IMR-90 (cell line): ENCODE measurements at regions not wholly inside any gene's neighbourhood (a gene's known extent, or its start where the extent isn't known, plus 50 kb on each side); places are given as distances from the start of the nearest gene placed in this dataset.

Experiments used
- ATAC-seq: fragments of 200-7000 bp; cut with Tn5 transposase; 2 replicates; pipeline ENCODE4 v1.9.1; 2020; ENCODE audit warnings: low read depth, mild to moderate bottlenecking, moderate library complexity
- BruUV-seq: library from RNA; stranded (reverse); fragments of 400-500 nt; replicated peaks from 2 replicates; lab custom pipeline; 2021; lab: Mats Ljungman, UMichigan
- CTCF ChIA-PET: fragments of 300-600 bp; formaldehyde crosslinking; extraction: SDS; loops from one replicate; lab custom pipeline; 2021; ENCODE audit warnings: antibody characterized with exemption; lab: Yijun Ruan, JAX
- POLR2A ChIA-PET: fragments of 300-600 bp; sonication (Branson Sonifier 250); formaldehyde crosslinking; loops from one replicate; lab custom pipeline; 2022; ENCODE audit warnings: antibody characterized with exemption; ENCODE audit not compliant: unreplicated experiment; lab: Charles Lee
- DNase-seq: peaks from one replicate; pipeline ENCODE4 v3.0.0; 2013
- H2AFZ ChIP-seq: replicated peaks from 2 replicates; pipeline ENCODE3; 2013; ENCODE audit warnings: low read length, mild to moderate bottlenecking; ENCODE audit not compliant: poor library complexity
- H2AK5ac ChIP-seq: 2 replicates; pipeline ENCODE4 v1.6.1; 2013; ENCODE audit warnings: low read depth, low read length, inconsistent platforms
- H2AK9ac ChIP-seq: replicated peaks from 2 replicates; pipeline ENCODE3; 2013; ENCODE audit warnings: mild to moderate bottlenecking, low read depth, low read length, moderate library complexity; ENCODE audit not compliant: poor library complexity
- H2BK120ac ChIP-seq: 2 replicates; pipeline ENCODE4 v1.6.1; 2013; ENCODE audit warnings: low read depth, low read length, inconsistent platforms
- H2BK15ac ChIP-seq: 3 replicates; pipeline ENCODE4 v1.6.1; 2013; ENCODE audit warnings: low read depth, low read length, inconsistent platforms
- H2BK20ac ChIP-seq: 2 replicates; pipeline ENCODE4 v1.6.1; 2013; ENCODE audit warnings: low read depth, mild to moderate bottlenecking, inconsistent platforms, low read length, moderate library complexity
- H2BK5ac ChIP-seq: 2 replicates; pipeline ENCODE4 v1.6.1; 2013; ENCODE audit warnings: mild to moderate bottlenecking, low read depth, low read length, inconsistent platforms; ENCODE audit not compliant: poor library complexity, severe bottlenecking
- H3K14ac ChIP-seq: replicated peaks from 2 replicates; pipeline ENCODE4 v1.6.1; 2013; ENCODE audit warnings: low read depth, low read length, inconsistent platforms
- H3K18ac ChIP-seq: 2 replicates; pipeline ENCODE4 v1.6.1; 2013; ENCODE audit warnings: low read depth, low read length, control low read depth
- H3K23ac ChIP-seq: 2 replicates; pipeline ENCODE4 v1.6.1; 2013; ENCODE audit warnings: low read depth, low read length, inconsistent platforms
- H3K27ac ChIP-seq: 2 replicates; pipeline ENCODE4 v1.5.1; 2013; ENCODE audit warnings: mild to moderate bottlenecking, control low read depth, low read length; ENCODE audit not compliant: insufficient read depth
- H3K27me3 ChIP-seq: 2 replicates; pipeline ENCODE4 v1.6.1; 2013; ENCODE audit warnings: low read length; ENCODE audit not compliant: control insufficient read depth, insufficient read depth
- H3K36me3 ChIP-seq: 2 replicates; pipeline ENCODE4 v1.6.1; 2013; ENCODE audit warnings: low read length, mixed read lengths; ENCODE audit not compliant: control insufficient read depth, insufficient read depth
- H3K4ac ChIP-seq: 2 replicates; pipeline ENCODE4 v1.6.1; 2013; ENCODE audit warnings: low read depth, low read length, inconsistent platforms
- H3K4me1 ChIP-seq: 2 replicates; pipeline ENCODE4 v1.6.1; 2013; ENCODE audit warnings: low read length, mixed read lengths; ENCODE audit not compliant: control insufficient read depth, insufficient read depth
- H3K4me2 ChIP-seq: 2 replicates; pipeline ENCODE4 v1.6.1; 2013; ENCODE audit warnings: low read depth, mild to moderate bottlenecking, control low read depth, low read length, moderate library complexity
- H3K4me3 ChIP-seq: 2 replicates; pipeline ENCODE4 v1.5.1; 2013; ENCODE audit warnings: low read depth, mild to moderate bottlenecking, control low read depth, low read length, moderate library complexity; ENCODE audit not compliant: insufficient read depth
- H3K56ac ChIP-seq: 2 replicates; pipeline ENCODE4 v1.6.1; 2013; ENCODE audit warnings: low read length, inconsistent platforms; ENCODE audit not compliant: insufficient read depth; ENCODE audit errors: extremely low read depth
- H3K79me1 ChIP-seq, 2 experiments: 2 replicates each; pipeline ENCODE4 v1.6.1; 2013; ENCODE audit warnings: low read length in 2 of 2, inconsistent platforms in 1 of 2, low read depth in 1 of 2
- H3K9ac ChIP-seq: 2 replicates; pipeline ENCODE4 v1.6.1; 2013; ENCODE audit warnings: low read depth, low read length, control low read depth
- H3K9me1 ChIP-seq: 2 replicates; pipeline ENCODE4 v1.6.1; 2013; ENCODE audit warnings: low read length, inconsistent platforms; ENCODE audit not compliant: insufficient read depth
- H3K9me3 ChIP-seq: 2 replicates; pipeline ENCODE4 v1.6.1; 2013; ENCODE audit warnings: low read length; ENCODE audit not compliant: control insufficient read depth, insufficient read depth
- H4K20me1 ChIP-seq: 2 replicates; pipeline ENCODE4 v1.6.1; 2013; ENCODE audit warnings: low read length, inconsistent platforms; ENCODE audit not compliant: insufficient read depth
- H4K5ac ChIP-seq: 2 replicates; pipeline ENCODE4 v1.6.1; 2013; ENCODE audit warnings: mild to moderate bottlenecking, low read depth, low read length, control low read depth
- H4K8ac ChIP-seq, 2 experiments: 2 replicates each; pipeline ENCODE4 v1.6.1; 2013; ENCODE audit warnings: low read depth in 2 of 2, low read length in 2 of 2, control low read depth in 1 of 2, inconsistent platforms in 1 of 2
- H4K91ac ChIP-seq: 2 replicates; pipeline ENCODE4 v1.6.1; 2013; ENCODE audit warnings: low read depth, low read length, inconsistent platforms; ENCODE audit not compliant: insufficient read depth
- BHLHE40 ChIP-seq: fragments of 150-350 bp; IDR thresholded peaks from 2 replicates; pipeline ENCODE4 v1.6.1; 2016; ENCODE audit warnings: mild to moderate bottlenecking, low read depth, low read length
- CEBPB ChIP-seq: IDR thresholded peaks from 2 replicates; pipeline ENCODE4 v1.6.1; 2012; ENCODE audit warnings: low read depth, low read length, improper control_type of control experiment
- CHD1 ChIP-seq: IDR thresholded peaks from 2 replicates; pipeline ENCODE4 v1.6.1; 2012; ENCODE audit warnings: low read depth, low read length, improper control_type of control experiment
- CTCF ChIP-seq: conservative IDR thresholded peaks from 2 replicates; pipeline ENCODE4 v1.5.1; 2012; ENCODE audit warnings: mild to moderate bottlenecking, low read depth, low read length, improper control_type of control experiment
- ELK1 ChIP-seq: fragments of 150-350 bp; IDR thresholded peaks from 2 replicates; pipeline ENCODE4 v1.6.1; 2016; ENCODE audit warnings: low read depth, mild to moderate bottlenecking, low read length, moderate library complexity, borderline replicate concordance
- FOS ChIP-seq: fragments of 150-350 bp; IDR thresholded peaks from 2 replicates; pipeline ENCODE4 v1.6.1; 2016; ENCODE audit warnings: low read depth, low read length
- MAFK ChIP-seq: IDR thresholded peaks from 2 replicates; pipeline ENCODE4 v1.6.1; 2012; ENCODE audit warnings: low read depth, low read length, improper control_type of control experiment
- MXI1 ChIP-seq: IDR thresholded peaks from 2 replicates; pipeline ENCODE4 v1.6.1; 2012; ENCODE audit warnings: low read depth, mild to moderate bottlenecking, low read length, moderate library complexity, borderline replicate concordance
- RAD21 ChIP-seq: IDR thresholded peaks from 2 replicates; pipeline ENCODE4 v1.6.1; 2012; ENCODE audit warnings: low read length, improper control_type of control experiment
- SMC3 ChIP-seq: fragments of 150-350 bp; IDR thresholded peaks from 2 replicates; pipeline ENCODE4 v1.6.1; 2016; ENCODE audit warnings: low read depth, mild to moderate bottlenecking, antibody characterized with exemption, low read length, moderate library complexity
- WGBS, 2 experiments: methylation state at CpG; one replicate each; pipeline versions ENCODE4 v1.1.5 to v1.1.7; 2013; ENCODE audit warnings: missing lambda C conversion rate in 2 of 2; ENCODE audit not compliant: insufficient read length in 1 of 2; ENCODE audit errors: extremely low coverage in 2 of 2; 5-methylcytosine and 5-hydroxymethylcytosine counted together
- dilution Hi-C: fragments of 300-500 bp; cut with HindIII; formaldehyde crosslinking; loops from one replicate; pipeline ENCODE4 v1.14.3; 2018; ENCODE audit warnings: low sequenced_read_pairs; ENCODE audit not compliant: unreplicated experiment
- in situ Hi-C: fragments of 300-500 bp; cut with MboI; formaldehyde crosslinking; loops from 3 replicates; pipeline ENCODE4 v1.14.3; 2019; ENCODE audit warnings: low sequenced_read_pairs, inconsistent platforms, mixed read lengths
- intact Hi-C: fragments of 100-400 bp; cut with micrococcal nuclease; formaldehyde crosslinking; loops from 2 replicates; pipeline ENCODE4 v1.10.0; 2022

DNA sequence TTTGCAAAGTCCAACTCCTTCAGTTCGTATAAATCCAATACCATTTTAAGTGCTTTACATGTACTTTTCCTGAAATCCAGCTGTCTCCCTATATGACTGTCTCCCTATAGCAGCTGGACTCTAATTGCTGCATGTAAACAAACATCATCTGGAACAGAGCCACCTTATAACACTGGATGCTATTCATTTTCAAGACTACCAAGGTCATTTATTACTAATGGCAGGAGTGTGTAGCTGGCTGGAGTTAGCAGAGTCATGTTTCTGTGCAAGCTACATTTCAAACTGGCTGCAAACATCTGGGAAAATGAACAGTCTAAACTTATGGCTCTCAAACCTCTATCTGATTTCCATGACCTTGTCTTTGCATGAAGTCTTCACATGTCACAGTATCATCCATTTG is 575.2 kb downstream of the PIK3C3 start:
- Histone ChIP-seq H3K14ac (no peak overlapping the region), H2BK15ac (no peak overlapping the region), H3K56ac (no peak overlapping the region), H3K4me2 (no peak overlapping the region), H3K4me1 (no peaks in the 10 kb centered on the region), H3K9me1 (no peaks in the 10 kb centered on the region), H3K18ac (no peak overlapping the region), H3K4me3 (no peak overlapping the region), H2AK5ac (no peak overlapping the region), H4K91ac (no peak overlapping the region), H3K36me3 (no peaks in the 10 kb centered on the region), H3K27ac (no peak overlapping the region), H3K79me1 (no peaks in the 10 kb centered on the region), H3K4ac (no peak overlapping the region), H4K20me1 (no peaks in the 10 kb centered on the region), H2BK120ac (no peak overlapping the region), H4K5ac (no peak overlapping the region), H3K23ac (no peak overlapping the region), H2BK20ac (no peak overlapping the region), H2AFZ (no peak overlapping the region), H2AK9ac (no peak overlapping the region), H3K9me3 (peaks cover 4% of the 10 kb centered on the region), H3K9ac (no peak overlapping the region), H4K8ac (no peak overlapping the region), H2BK5ac (no peak overlapping the region), H3K27me3 (no peaks in the 10 kb centered on the region)
- dilution Hi-C loops, result no loop called here
- intact Hi-C loops, result loop anchor here (5.0 kb wide), 1 partner anchor 932 kb away; no protein-coding TSS in a partner anchor
- ChIA-PET POLR2A (no interaction called here), CTCF (no interaction called here)
- DNase-seq, result no peak
- TF ChIP-seq MXI1 (no peak), CEBPB (no peak), CHD1 (no peak), BHLHE40 (no peak), CTCF (no peak), SMC3 (no peak), RAD21 (no peak), ELK1 (no peak), FOS (no peak), MAFK (no peak)
- ATAC-seq, result no peak
- in situ Hi-C loops, result no loop called here
- BruUV-seq, result no TSS peak
- 20% methylated on average over 1 of the region's 1 CpG; no CpG with 5 or more reads in 1 of the 2 experiments for WGBS, 2 experiments
